OCI-LY3 (cell line): ENCODE measurements at regions not wholly inside any gene's neighbourhood (a gene's known extent, or its start where the extent isn't known, plus 50 kb on each side); places are given as distances from the start of the nearest gene placed in this dataset.

ENCODE experiments used
- CTCF ChIP-seq: fragments of 200-600, 300-600 bp; sonication (generic); IDR thresholded peaks from 2 replicates; pipeline ENCODE4 v1.5.1; 2014; ENCODE audit warnings: antibody characterized with exemption, low read length, low read depth
- EZH2phosphoT487 ChIP-seq: fragments of 200-600 bp; shearing (Covaris generic); IDR thresholded peaks from 2 replicates; pipeline ENCODE4 v1.6.1; 2018; ENCODE audit warnings: antibody characterized with exemption, mixed run types, low read depth

GRCh38 chrY:7272556-7273195 lies 361.1 kb upstream of the AMELY start:
- TF ChIP-seq CTCF (peak; percentile 42), EZH2phosphoT487 (no peak)
